Stomach (tissue), 4 donors: ENCODE measurements at regions not wholly inside any gene's neighbourhood (a gene's known extent, or its start where the extent isn't known, plus 50 kb on each side); places are given as distances from the start of the nearest gene placed in this dataset.

Experiments
- CTCF ChIP-seq, 7 experiments: fragments of 450-650 bp in 4 of 7; fragments of 200-600 bp in 3 of 7; sonication (generic) in 3 of 7; IDR thresholded peaks; one replicate each; pipeline ENCODE4 v1.5.1; 2016 to 2019; ENCODE audit warnings: antibody characterized with exemption in 7 of 7, control low read depth in 2 of 7, mild to moderate bottlenecking in 1 of 7
- EP300 ChIP-seq: sonication (generic); formaldehyde crosslinking; IDR thresholded peaks from one replicate; pipeline ENCODE4 v1.6.1; 2017; ENCODE audit warnings: antibody characterized with exemption
- POLR2A ChIP-seq, 4 donors: fragments of 450-650 bp; IDR thresholded peaks; one replicate each; pipeline ENCODE4 v1.6.1; 2016; ENCODE audit warnings: antibody characterized with exemption in 4 of 4, control low read depth in 2 of 4, mild to moderate bottlenecking in 1 of 4, moderate library complexity in 1 of 4

DNA sequence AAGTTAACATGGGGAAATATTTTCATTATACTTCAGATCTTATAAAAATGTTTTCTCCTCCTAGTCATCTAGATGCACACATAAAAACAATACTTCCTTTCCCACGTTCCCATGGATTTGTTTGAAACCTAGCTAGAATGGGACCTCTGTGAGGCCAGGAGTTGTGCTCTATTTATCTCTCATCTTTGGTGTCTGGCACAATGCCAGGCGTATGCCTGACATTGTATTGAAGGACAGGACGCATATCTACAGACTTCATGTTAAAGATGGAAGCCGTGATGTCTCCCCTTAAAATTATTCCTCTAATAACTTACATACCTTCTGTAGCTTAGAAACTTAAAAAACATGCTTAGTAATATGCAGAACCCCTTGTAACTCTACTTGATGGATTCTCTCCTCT lies 394.5 kb upstream of the FAT1 start:
- TF ChIP-seq CTCF (IDR thresholded peaks at IDR 0.05) (no peak), POLR2A (IDR thresholded peaks at IDR 0.05) (no peak), EP300 (no peak)
